Adipose tissue (tissue), 3 donors: ENCODE measurements at regions not wholly inside any gene's neighbourhood (a gene's known extent, or its start where the extent isn't known, plus 50 kb on each side); places are given as distances from the start of the nearest gene placed in this dataset.
"Not testable (repeated sequence)": the region's sequence is repeated elsewhere in the genome, so short reads cannot be mapped to it uniquely, and the experiment has no call there.

ENCODE experiments used
- H3K27ac ChIP-seq: one replicate; pipeline ENCODE4 v1.5.1; 2013; ENCODE audit warnings: low read depth, low read length
- WGBS, 3 donors: extraction: QIAGEN DNeasy Blood & Tissue Kit; methylation state at CpG; one replicate each; pipeline ENCODE4 v1.1.7; 2013; 5-methylcytosine and 5-hydroxymethylcytosine counted together
- donor health status: healthy with polysubstance abuse.
- donor health status: Bipolar disorder and iron deficiency.
- donor health status: healthy.

DNA sequence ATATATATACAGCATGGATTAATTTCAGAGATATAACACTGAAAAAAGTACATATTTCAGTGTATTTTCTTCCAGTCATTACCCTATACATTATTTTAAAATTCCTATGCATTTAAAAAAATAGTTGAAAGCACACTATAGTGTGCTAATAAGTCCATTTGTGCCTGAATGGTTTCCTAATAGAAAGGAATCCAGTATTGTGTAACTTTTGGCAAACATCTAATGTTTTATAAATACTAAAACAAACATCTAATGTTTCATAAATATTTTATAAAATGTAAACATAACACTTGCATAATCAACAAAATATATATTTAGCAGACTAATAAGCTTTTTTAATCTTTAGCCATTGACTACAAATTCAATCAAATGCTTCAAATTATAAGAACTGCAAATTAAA, 126.6 kb upstream of the FIBIN start:
- H3K27ac ChIP-seq = no peak overlapping the region

DNA sequence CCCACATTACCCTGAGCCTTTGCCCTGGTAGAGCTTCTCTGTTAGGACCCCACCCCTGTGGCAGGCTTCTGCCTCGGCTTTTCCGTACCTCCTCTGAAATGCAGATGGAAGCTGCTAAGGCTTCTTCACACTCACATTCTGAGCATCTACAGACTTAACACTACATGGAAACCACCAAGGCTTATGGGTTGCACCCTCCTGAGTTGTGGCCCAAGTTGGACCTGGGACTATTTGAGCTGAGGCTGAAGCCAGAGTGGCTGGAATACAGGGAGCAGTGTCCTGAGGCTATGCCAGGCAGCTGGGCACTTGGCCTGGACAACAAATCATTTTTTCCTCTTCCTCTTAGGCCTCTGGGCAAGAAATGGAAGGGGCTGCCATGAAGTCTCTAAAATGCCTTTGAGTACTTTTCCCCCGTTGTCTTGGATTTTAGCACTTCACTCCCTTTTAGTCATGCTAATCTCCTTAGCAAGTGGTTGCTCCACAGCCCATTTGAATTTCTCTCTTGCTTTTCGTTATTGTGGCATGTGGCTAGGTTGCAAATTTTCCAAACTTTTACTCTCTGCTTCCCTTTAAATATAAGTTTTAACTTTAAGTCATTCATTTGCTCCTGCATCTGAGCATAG, 114.8 kb upstream of the FIBIN start:
- no peak overlapping the region for H3K27ac ChIP-seq
- WGBS, 3 donors = 65 to 75% (median 70%) methylated on average over 4 of the region's 4 CpGs

DNA sequence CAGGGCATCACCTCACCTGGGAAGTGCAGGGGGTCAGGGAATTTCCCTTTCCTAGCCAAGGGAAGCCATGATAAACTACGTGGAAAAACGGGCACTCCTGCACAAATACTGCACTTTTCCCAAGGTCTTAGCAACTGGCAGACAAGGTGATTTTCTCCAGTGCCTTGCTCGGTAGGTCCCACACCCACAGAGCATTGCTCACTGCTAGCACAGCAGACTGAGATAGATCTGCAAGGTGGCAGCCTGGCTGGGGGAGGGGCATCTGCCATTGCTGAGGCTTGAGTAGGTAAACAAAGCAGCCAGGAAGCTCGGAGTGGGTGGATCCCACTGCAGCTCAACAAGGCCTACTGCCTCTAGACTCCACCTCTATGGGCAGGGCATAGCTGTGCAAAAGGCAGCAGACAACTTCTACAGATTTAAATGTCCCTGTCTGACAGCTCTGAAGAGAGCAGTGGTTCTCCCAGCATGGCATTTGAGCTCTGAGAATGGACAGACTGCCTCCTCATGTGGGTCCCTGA, 111.5 kb upstream of the FIBIN start:
- 72 to 90% (median 89%) methylated on average over 4 of the region's 4 CpGs for WGBS, 3 donors
- H3K27ac ChIP-seq = not testable (repeated sequence)

DNA sequence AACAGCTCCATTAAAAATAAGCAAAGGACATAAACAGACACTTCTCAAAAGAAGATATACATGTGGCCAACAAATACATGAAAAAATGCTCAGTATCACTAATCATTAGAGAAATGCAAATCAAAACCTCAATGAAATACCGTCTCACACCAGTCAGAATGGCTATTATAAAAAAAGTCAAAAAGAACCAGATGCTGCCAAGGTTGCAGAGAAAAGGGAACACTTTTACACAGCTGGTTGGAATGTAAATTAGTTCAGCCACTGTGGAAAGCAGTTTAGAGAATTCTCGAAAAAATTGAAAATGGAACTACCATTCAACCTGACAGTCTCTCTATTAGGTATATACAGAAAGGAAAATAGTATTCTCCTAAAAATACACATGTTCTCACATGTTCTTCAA, 102.4 kb upstream of the FIBIN start:
- H3K27ac ChIP-seq = no peak overlapping the region
- 52 to 87% (median 85%) methylated on average over 2 of the region's 2 CpGs for WGBS, 3 donors

DNA sequence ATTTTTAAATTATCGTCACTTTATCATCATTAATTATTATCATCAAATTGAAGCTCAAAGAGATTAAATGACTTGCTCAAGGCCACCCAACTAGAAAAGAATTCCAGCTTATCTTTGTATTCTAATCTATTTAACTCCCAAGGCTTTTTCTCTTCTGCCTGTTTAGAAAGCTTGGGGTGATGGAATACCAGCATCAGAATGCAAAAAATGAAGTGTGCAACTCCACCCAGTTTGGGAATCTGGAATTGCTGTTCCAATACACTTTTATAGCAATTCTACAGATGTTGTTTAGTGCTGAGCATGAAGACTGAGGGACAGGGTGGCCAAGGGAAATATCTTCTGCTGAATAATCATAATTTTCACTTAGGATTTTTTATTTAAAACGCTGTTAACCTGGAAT, 97.2 kb upstream of the FIBIN start:
- H3K27ac ChIP-seq = no peak overlapping the region
- 32 to 44% (median 39%) methylated on average over 2 of the region's 2 CpGs for WGBS, 3 donors

DNA sequence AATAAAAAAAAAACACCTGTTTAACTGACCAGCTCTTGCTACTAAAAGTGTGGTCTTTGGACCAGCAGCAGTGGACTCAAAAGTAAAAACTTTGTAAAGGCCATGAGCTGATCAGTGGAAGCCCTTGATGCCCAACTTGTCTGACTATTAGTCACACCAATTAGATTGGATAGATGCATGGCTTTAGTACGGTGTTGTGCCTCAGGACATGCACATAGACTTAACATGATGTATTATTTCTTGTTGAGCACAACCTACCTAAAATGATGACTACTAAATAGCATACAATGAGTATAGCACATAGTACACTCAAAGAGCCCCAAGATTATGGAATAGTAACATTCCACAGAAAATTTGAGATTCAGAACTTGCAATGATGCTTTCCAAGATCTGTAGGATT, 95.1 kb upstream of the FIBIN start:
- 77 to 97% (median 90%) methylated on average over 1 of the region's 1 CpG for WGBS, 3 donors

DNA sequence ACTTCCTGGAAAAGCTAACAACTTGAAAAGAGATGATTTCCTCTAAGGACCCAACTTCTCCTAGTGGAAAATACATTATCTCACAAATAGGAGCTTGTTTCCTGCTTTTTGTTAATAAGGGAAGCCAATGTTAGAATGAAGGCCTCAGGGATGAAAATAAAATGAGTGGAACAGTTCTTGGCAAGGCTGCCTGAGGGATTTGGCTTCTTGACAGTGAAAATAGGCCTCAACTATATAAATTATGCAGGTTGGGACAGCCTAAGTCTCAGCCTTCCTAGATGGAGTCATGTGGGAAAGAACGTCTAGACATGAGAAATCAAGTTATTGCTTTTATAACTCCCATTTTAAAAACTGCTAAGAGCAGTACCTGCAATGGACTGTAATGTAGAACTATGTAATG, 92.8 kb upstream of the FIBIN start:
- 28 to 53% (median 53%) methylated on average over 1 of the region's 1 CpG for WGBS, 3 donors
- H3K27ac ChIP-seq = no peak overlapping the region

More for the DNA sequence above, 95.1 kb upstream of the FIBIN start:
- no peak overlapping the region for H3K27ac ChIP-seq

DNA sequence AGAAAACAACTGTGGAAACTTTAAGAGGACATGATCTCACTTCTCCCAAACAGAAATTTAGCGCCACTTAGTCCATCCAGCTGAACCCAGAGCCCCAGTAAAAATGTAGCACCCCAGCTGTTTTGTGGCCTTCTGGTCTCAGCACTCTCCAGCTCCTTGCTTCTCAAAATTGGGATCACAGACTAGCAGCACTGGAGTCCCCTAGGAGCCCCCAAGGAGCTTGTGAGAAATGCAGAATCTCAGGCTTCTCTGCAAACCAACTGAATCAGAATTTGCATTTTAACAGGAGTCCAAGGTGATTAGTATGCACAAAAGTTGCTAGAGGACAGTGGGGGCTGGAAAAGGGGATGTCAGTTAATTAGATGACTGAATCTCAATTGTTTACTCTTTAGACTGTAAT, 89.8 kb upstream of the FIBIN start:
- 86 to 93% (median 88%) methylated on average over 1 of the region's 1 CpG for WGBS, 3 donors
- no peak overlapping the region for H3K27ac ChIP-seq

DNA sequence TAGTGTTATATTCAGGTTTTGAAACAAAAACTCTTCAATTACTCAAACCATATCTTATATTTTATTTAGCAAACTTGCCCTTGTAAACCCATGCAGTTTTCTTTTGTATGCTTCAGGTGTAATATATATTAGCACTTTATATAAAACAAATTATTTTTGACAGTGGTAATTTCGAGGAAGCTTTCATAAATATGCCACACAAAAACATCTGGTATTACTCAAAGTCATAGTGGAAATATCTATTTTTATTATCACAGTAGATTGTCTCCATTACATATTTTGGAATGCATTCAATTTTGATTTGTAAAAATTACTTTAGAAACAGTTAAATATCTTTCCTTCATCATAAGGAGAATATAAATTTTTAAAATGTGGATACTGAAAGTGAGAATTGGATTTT, 89.1 kb upstream of the FIBIN start:
- WGBS, 3 donors = 30 to 44% (median 43%) methylated on average over 1 of the region's 1 CpG
- H3K27ac ChIP-seq = no peak overlapping the region

DNA sequence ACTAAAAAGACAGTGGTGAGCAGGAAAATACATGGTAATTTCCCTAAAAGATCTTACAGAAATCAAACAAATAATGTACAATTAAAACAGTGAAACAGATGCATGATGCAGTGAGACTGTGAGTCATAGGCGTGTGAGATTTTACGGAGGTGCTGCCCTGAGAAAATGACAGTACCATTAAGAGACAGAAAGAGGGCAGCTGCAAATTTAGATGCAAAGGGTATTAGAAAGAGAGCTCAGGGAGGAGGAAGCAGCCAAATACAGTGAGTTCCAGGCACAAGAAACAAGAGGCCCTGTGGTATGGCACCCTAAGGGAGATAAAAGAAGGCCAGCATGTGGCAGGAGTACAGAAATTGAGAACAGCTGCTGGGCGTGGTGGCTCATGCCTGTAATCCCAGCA, 88.5 kb upstream of the FIBIN start:
- peak overlapping the region; percentile 15 for H3K27ac ChIP-seq
- 76 to 78% (median 77%) methylated on average over 3 of the region's 3 CpGs for WGBS, 3 donors

DNA sequence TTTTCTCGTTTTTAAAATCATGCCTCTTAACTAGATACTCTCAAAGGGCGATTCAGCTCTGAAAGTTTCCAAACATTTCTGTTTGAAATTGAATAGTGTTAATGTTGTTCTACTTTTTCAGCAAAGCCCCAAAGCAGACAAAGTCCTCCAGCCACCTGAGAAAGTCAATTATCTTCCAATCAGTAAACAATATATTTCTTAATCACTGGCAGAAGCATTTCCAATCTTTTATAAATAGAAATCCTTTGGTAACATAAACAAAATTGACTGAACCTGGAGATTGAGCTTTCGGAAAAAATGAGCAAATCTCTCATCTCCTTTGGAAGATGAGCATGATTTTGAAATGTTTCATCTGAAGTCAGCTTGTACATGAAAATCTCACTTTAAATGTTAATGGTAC, 84.4 kb upstream of the FIBIN start:
- H3K27ac ChIP-seq = no peak overlapping the region
- WGBS, 3 donors = 49 to 50% (median 50%) methylated on average over 3 of the region's 3 CpGs

DNA sequence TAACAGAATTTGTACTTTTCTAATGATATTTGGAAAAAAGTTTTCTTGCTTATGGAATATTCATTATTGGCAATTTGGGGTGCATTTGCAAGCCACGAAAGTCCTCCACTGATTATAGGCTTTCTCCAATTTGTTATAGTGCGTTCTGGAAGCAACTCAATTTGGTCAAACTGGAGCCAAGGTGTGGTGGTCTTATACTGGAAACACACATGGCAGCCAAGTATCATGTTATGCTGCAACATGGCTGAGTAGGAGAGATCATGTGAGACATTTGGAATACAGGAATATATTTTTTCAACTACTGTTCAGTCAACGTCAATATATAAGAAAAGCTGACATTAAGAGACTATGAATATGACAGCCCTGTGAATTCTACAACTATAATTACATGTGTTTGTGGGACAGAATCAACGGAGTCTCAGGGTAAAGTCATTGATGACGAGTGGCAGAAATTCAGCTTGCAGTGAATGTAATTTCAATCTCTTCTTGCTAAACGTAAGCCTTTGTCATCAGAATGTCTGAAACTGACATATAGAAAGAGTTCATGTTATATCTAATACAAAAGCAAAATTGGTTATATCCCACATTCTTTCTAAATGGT, 83.8 kb upstream of the FIBIN start:
- H3K27ac ChIP-seq = no peak overlapping the region
- WGBS, 3 donors = 50 to 86% (median 81%) methylated on average over 6 of the region's 6 CpGs

DNA sequence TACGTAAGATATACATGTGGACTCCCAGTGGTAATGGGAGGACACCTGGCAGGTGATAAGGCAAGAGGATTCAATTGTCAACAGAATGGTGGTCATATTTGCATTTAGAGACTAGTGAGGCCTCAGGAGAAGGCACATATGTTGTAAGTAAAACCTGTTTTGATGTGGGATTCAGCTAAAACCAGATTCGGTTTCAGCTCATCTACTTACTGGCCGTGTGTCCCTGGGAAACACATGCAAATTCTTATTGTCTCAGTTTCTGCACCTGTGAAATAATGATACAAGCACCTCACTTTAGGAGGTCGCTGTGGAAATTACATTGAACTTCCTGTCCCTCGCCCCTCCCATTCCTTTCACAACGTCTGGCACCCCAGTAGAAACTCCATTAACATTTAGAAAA, 78.9 kb upstream of the FIBIN start:
- 63 to 70% (median 65%) methylated on average over 6 of the region's 6 CpGs for WGBS, 3 donors
- H3K27ac ChIP-seq = no peak overlapping the region

DNA sequence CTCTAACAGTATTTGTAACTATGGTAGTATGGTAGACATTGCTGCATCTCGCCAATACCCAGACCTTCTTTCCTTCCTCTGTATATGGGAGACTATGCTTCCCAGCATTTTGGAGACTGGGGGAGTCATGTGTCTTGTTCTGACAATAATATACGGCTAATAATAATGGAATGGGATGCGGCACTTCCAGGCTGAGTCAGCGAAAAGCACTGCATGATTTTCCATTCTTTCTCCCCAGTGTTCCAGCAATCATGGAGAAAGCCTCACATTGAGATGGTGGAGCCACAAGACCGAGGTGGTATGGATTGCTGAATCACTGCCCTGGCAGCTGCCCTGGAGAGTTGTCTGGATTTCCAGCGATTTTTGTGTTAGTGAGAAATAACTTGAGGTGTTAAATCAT, 77.1 kb upstream of the FIBIN start:
- 76 to 88% (median 79%) methylated on average over 6 of the region's 6 CpGs for WGBS, 3 donors
- H3K27ac ChIP-seq = no peak overlapping the region

DNA sequence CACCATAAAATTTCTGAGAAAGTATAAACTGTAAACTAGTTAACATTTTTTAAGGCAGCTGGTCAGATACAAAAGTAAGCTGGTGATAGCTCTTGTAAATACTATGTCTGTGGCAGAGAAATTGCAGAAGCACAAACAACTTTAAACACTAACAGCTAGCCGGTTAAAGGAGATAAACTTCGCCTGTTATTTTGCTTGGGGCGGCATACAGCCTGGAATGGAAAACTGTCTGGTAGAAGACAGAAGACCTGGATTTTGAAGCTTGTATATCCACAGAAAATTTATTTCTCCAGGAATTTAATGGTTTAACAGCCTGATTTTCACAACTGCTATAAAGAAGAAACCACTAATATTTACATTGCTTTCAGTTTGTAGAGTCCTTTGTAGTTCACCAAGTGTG, 65.3 kb upstream of the FIBIN start:
- 85 to 90% (median 85%) methylated on average over 3 of the region's 3 CpGs for WGBS, 3 donors
- no peak overlapping the region for H3K27ac ChIP-seq

DNA sequence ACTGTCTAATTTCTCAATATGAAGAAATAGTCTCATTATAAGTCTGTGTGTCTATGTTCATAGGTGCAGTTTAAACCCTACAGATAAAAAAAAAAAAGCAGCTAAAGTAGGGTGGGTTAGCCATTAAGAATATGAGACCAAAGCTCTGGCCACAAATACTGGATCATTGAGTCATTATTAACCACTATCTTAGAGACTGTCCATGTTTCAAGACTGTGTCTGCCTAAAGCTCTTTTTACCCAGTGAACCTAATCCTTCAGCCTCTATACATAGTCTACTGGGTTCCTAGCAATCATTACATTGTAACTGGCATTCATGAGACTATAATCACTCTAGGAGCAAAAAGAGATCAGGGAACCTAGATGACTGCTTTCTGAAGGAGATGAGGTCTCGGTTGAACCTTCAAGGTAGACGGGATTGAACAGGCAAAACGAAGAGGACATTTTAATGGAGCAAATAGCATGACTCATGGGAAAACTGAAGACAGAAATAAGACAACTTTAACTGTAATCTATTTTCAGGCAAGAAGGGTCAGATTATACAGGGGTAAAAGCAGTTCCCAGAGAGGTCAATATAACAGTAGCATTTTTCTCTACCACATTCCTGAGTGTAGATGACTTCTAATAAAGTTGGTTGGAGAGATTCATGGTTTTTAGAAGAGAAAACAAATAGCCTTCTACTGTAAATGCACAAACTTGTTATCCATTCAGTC, 64.0 kb upstream of the FIBIN start:
- 43 to 83% (median 58%) methylated on average over 3 of the region's 3 CpGs for whole genome bisulfite sequencing, 3 donors
- no peak overlapping the region for H3K27ac ChIP-seq

DNA sequence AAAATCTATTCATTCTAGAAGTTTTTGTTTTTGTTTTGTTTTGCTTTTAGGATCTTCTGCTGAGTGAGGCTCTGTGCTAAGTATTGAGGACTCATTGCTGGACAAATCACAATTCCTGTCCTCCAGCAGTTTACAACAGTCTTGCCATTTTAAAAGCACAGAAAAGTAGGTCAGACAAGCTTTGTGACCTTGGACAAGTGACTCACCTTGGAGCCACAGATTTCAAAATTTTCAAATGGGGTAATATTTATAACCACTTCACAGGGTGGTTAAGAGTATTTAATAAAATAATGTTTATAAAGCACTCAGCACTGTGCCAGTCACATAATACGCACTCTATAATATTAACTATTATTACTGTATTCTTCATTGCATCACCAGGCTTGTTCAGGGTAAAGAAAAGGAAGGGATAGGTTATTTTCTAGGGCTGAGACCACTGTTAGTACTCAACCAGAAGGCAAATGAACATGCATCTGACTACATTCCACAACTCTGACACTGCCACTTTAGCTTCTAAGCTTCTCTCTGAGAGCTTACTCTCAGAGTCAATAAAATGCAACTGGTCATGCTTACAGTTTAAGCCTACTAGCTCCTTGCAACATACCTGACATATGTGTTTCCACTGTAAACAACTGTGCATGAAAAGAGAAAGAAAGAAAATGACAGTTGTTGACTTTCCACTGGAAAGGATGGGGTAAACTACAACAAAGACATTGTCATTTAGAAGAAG, 63.2 kb upstream of the FIBIN start:
- 7 to 89% (median 42%) methylated on average over 1 of the region's 1 CpG for WGBS, 3 donors
- H3K27ac ChIP-seq = no peak overlapping the region

DNA sequence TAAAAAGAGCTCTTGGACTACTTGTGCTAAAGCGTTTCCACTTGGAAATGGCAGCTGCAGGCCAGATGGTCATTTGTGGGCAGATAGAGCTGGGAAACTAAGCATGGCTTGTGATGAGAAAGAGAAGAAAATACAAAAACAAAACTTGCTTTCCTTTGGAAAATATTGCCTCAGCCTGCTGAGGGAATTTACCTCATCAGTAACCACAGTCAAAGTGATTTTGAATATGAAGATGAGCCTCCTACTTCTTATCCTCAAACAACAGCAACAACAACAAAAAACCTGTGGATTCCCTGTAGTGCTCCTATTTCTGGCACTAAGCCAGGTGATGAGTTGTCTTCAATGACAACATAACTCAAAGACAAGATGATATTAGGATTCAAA, 62.7 kb upstream of the FIBIN start:
- WGBS, 3 donors = 47 to 64% (median 56%) methylated on average over 1 of the region's 1 CpG
- no peak overlapping the region for H3K27ac ChIP-seq

DNA sequence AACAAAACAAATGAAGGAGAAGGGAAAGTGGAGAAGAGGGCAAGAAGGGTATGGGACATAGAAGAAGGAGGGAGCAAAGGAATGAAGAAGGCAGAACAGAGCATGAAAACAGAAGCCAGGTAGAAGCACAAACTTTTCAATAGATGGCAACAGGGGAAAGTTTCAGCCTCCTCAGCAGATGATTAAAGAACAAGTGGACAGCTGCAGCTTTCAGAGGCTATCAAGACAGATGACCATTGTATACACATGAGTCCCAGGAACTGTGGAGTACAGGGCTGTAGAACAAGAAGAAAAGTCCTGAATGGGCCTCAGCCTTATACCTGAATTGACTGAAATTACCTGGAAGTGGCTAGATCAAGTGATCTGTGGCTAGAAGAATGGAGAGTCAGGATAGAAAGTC, 62.0 kb upstream of the FIBIN start:
- no peak overlapping the region for H3K27ac ChIP-seq
